ENCODE measurements at regions not wholly inside any gene's neighbourhood (a gene's known extent, or its start where the extent isn't known, plus 50 kb on each side); places are given as distances from the start of the nearest gene placed in this dataset.

GRCh38 chr15:39493424-39494067 lies 87.3 kb upstream of the THBS1 start (continued):
- no peak for TF ChIP-seq FOSL2 (IDR thresholded peaks at IDR 0.05; ENCODE audit: borderline replicate concordance, low read depth)

DNA sequence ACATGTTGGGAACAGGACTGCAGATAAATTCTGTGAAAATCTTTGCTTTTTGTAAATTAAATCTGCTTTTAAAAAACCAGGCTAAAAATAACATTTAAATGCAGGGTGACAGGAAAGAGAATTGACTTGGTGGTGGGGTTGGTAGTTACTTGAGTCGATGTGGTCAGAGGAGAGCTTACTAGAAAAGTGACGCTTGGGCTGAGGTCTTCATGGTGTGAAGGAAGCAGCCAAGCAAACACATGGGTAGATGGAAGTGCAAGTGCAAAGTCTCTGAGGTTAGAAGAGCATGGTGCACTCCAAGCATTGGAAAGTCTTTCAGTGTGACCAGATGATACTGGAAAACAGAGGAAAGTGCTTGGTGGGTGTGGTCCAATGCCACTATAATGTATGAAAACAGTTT lies 86.4 kb upstream of the THBS1 start:
- no peaks in the 10 kb centered on the region for H3K9me3 ChIP-seq
- H3K27me3 ChIP-seq (ENCODE audit: insufficient read depth) = no peaks in the 10 kb centered on the region
- no peaks in the 10 kb centered on the region; a peak in 1 of 4 replicates for H3K4me1 ChIP-seq (ENCODE audit: control insufficient read depth in 1 of 2, insufficient read depth in 2 of 2, low read depth in 1 of 2, low read length in 1 of 2)
- DNase-seq = no peak
- ChIA-PET CTCF (interaction anchor here (1.3 kb wide), 1 partner anchor 14 kb away, joined by 3 read pairs; no protein-coding TSS in a partner anchor), POLR2A (no interaction called here)
- H3F3A ChIP-seq (replicated peaks; ENCODE audit: insufficient read depth) = no peaks in the 10 kb centered on the region
- no peak overlapping the region for H3K4me2 ChIP-seq
- H4K20me1 ChIP-seq (ENCODE audit: insufficient read depth) = no peaks in the 10 kb centered on the region
- H3K36me3 ChIP-seq (replicated peaks in 1 of 2; ENCODE audit: control insufficient read depth in 1 of 2, insufficient read depth in 2 of 2, low read length in 1 of 2) = no peaks in the 10 kb centered on the region
- H3K4me3 ChIP-seq (ENCODE audit: low read depth in 2 of 2, low read length in 1 of 2) = no peak overlapping the region
- no peaks in the 10 kb centered on the region for H3K9me2 ChIP-seq
- H2AFZ ChIP-seq (ENCODE audit: low read depth) = no peak overlapping the region
- WGBS (ENCODE audit: low lambda C conversion rate) = 96% methylated on average over 2 of the region's 2 CpGs
- no peak for TF ChIP-seq CTCF (IDR thresholded peaks at IDR 0.05)
- TF ChIP-seq TCF12 (IDR thresholded peaks at IDR 0.05) = no peak
- no peak for TF ChIP-seq EP300 (IDR thresholded peaks at IDR 0.05; ENCODE audit: borderline replicate concordance in 1 of 2, low read depth in 1 of 2, low read length in 1 of 2)
- TF ChIP-seq TEAD4 (IDR thresholded peaks at IDR 0.05; ENCODE audit: borderline replicate concordance, insufficient read depth) = no peak
- no peak for TF ChIP-seq RCOR1 (IDR thresholded peaks at IDR 0.05; ENCODE audit: low read length)
- no peak for TF ChIP-seq FOXJ3 (CRISPR knock-in tag; IDR thresholded peaks at IDR 0.05)
- TF ChIP-seq, protein P1, sequence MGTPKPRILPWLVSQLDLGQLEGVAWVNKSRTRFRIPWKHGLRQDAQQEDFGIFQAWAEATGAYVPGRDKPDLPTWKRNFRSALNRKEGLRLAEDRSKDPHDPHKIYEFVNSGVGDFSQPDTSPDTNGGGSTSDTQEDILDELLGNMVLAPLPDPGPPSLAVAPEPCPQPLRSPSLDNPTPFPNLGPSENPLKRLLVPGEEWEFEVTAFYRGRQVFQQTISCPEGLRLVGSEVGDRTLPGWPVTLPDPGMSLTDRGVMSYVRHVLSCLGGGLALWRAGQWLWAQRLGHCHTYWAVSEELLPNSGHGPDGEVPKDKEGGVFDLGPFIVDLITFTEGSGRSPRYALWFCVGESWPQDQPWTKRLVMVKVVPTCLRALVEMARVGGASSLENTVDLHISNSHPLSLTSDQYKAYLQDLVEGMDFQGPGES (IDR thresholded peaks at IDR 0.05; ENCODE audit: low read depth, low read length) = no peak
- TF ChIP-seq RAD21 (IDR thresholded peaks at IDR 0.05; ENCODE audit: low read length) = no peak
- TF ChIP-seq FOXM1 (IDR thresholded peaks at IDR 0.05; ENCODE audit: low read depth) = no peak
- TF ChIP-seq SMC3 (IDR thresholded peaks at IDR 0.05; ENCODE audit: low read depth, low read length) = no peak
- TF ChIP-seq FOSL2 (IDR thresholded peaks at IDR 0.05; ENCODE audit: borderline replicate concordance, low read depth) = no peak
- no peak for TF ChIP-seq MAX (IDR thresholded peaks at IDR 0.05; ENCODE audit: low read depth)
- no peak for TF ChIP-seq MEF2A (IDR thresholded peaks at IDR 0.05; ENCODE audit: borderline replicate concordance, low read depth)
- no peak for TF ChIP-seq JUND (IDR thresholded peaks at IDR 0.05)
- no peaks in the 10 kb centered on the region for H3K79me2 ChIP-seq (ENCODE audit: insufficient read depth)
- no peak overlapping the region for H3K9ac ChIP-seq
- no peak overlapping the region for H3K27ac ChIP-seq (ENCODE audit: low read depth in 2 of 2, low read length in 1 of 2)

All from SK-N-SH (cell line).